Spleen (tissue), 7 donors: ENCODE measurements at regions not wholly inside any gene's neighbourhood (a gene's known extent, or its start where the extent isn't known, plus 50 kb on each side); places are given as distances from the start of the nearest gene placed in this dataset.

Source experiments
- CTCF ChIP-seq, 11 experiments: fragments of 200-600 bp in 7 of 11; fragments of 450-650 bp in 4 of 11; sonication (generic) in 4 of 11; IDR thresholded peaks in 8 of 11; conservative IDR thresholded peaks in 3 of 11; 1 replicate in 7 of 11; 2 replicates in 4 of 11; pipeline versions ENCODE4 v1.4.0 to v1.8.0; 2016 to 2021; ENCODE audit warnings: antibody characterized with exemption in 11 of 11, inconsistent platforms in 4 of 11, mild to moderate bottlenecking in 1 of 11
- POLR2A ChIP-seq, 3 donors: fragments of 450-650 bp; IDR thresholded peaks; one replicate each; pipeline ENCODE4 v1.5.1; 2017; ENCODE audit warnings: antibody characterized with exemption in 3 of 3, mild to moderate bottlenecking in 1 of 3
- POLR2AphosphoS5 ChIP-seq, 3 donors: sonication (generic); formaldehyde crosslinking; IDR thresholded peaks; one replicate each; pipeline ENCODE4 v1.5.1; 2017; ENCODE audit warnings: antibody characterized with exemption in 3 of 3
- donor health status: DM: no; HTN: no; CAD: no; lungs with moderate emphysema.
- donor health status: DM: no; HTN: no; CAD: no.
- donor health status: DM: no; HTN: no; CAD: no.

- TF ChIP-seq CTCF (IDR thresholded peaks at IDR 0.05 in 8 of 11, conservative IDR thresholded peaks at IDR 0.05 in 3 of 11) (peak in 8 of 11 experiments; percentile 15 to 56 (median 38)), POLR2A (IDR thresholded peaks at IDR 0.05) (no peak), POLR2AphosphoS5 (IDR thresholded peaks at IDR 0.05) (peak in 2 of 3 donors; percentile 41 to 46)
Observed at GRCh38 chr6:43951063-43951755, 176.0 kb downstream of the MRPL14 start.
